ENCODE measurements at regions not wholly inside any gene's neighbourhood (a gene's known extent, or its start where the extent isn't known, plus 50 kb on each side); places are given as distances from the start of the nearest gene placed in this dataset.

GRCh38 chr2:41903474-41904135 lies 144.2 kb upstream of the PKDCC start:
- no peak overlapping the region for H3K27ac ChIP-seq
- TF ChIP-seq ZFX (IDR thresholded peaks at IDR 0.05), result no peak
- no peak for TF ChIP-seq CTCF (conservative IDR thresholded peaks at IDR 0.05)

DNA sequence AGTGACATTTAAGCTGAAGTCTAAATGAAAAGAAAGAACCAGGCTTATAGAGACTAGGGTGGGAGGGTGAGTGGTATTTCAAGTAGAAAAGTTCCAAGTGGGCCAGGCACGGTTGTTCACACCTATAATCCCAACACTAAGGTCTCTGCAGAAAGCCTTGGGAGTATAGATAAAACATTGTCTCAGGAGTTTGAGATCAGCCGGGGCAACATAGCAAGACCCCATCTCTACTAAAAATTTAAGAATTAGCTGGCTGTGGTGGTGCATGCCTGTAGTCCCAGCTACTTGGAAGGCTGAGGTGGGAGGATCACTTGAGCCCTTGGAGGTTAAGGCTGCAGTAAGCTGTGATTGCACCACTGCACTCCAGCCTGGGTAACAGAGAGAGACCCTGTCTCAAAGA lies 143.4 kb upstream of the PKDCC start:
- no peak overlapping the region for H3K27ac ChIP-seq
- TF ChIP-seq CTCF (conservative IDR thresholded peaks at IDR 0.05), result no peak
- no peak for TF ChIP-seq ZFX (IDR thresholded peaks at IDR 0.05)

DNA sequence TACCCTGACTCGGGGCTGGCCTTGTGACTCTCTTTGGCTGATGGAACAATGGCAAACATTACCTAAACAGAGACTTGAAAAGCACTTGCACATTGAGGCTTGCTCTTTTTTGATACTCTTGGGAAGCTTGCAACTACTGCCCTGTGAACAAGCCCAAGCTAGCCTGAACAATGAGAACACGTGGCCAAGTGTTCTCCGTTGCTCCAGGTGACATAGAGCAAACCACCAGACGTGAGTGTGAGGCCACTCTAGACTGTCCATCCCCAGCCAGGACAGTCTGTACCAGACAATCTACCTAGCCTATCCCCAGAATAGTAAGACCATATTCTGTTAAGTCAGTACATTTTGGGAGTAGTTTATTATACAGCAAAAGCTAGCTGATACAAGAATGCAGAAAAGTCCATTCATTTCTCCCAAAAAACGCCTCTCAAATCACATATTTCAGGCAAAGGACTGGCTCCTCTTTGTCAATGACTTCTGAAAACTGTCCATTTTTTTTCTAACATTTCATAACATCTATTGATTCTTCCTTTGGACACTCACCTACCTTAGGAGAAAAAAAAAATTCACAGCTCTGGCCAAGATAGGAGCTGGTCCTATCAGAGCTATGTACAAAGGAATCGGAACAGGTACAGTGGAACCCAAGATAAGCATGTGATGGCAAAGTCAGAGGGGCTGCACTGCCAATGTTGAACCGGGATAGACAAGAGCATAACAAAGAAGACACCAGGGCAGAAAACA lies 142.1 kb upstream of the PKDCC start:
- no peak overlapping the region for H3K27ac ChIP-seq
- TF ChIP-seq ZFX (IDR thresholded peaks at IDR 0.05), result no peak
- no peak for TF ChIP-seq CTCF (conservative IDR thresholded peaks at IDR 0.05)

DNA sequence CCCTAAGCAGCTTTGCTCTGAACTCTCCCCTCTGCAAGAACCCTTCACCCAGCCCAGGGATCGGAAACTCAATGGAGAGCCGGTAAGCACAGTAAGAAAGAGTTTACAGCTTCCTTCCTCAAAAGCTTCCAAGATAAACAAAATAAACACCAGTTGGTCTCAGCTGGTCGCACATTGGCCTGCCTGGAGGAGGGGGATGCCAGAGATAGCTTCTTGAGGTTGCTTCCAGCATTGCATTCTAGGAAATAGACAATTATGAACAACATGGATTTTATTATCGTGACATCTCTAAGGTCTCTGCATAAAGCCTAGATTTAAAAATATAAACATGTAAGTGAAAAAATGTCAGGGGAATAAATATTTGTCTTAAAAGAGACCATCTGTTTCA lies 141.5 kb upstream of the PKDCC start:
- TF ChIP-seq CTCF (conservative IDR thresholded peaks at IDR 0.05), result no peak
- TF ChIP-seq ZFX (IDR thresholded peaks at IDR 0.05), result no peak
- no peak overlapping the region for H3K27ac ChIP-seq

DNA sequence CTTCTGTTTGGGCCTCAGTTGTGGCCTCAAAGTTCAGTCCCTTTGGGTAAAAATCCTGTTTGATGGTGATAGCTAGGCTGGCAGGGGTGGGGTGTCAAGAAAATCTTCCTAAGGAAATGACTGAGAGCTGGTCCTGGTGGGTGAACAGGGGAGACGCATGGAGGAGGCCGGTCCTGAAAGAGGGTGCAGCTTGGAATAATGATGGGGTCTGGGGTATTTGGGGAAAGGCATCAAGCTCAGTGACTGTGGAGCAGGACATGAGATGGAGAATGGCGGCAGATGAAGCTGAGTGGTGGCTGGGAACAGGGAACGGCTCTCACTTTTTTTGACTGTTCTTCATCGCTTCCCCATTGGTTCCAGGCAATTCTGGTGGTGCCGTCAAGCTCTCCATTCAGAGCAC lies 140.7 kb upstream of the PKDCC start:
- TF ChIP-seq ZFX (IDR thresholded peaks at IDR 0.05) (no peak), CTCF (conservative IDR thresholded peaks at IDR 0.05) (no peak)
- H3K27ac ChIP-seq, result no peak overlapping the region

- no peak overlapping the region for H3K27ac ChIP-seq
- no peak for TF ChIP-seq CTCF (conservative IDR thresholded peaks at IDR 0.05)
- no peak for TF ChIP-seq ZFX (IDR thresholded peaks at IDR 0.05)
Observed at GRCh38 chr2:41907771-41908207, 140.0 kb upstream of the PKDCC start.

DNA sequence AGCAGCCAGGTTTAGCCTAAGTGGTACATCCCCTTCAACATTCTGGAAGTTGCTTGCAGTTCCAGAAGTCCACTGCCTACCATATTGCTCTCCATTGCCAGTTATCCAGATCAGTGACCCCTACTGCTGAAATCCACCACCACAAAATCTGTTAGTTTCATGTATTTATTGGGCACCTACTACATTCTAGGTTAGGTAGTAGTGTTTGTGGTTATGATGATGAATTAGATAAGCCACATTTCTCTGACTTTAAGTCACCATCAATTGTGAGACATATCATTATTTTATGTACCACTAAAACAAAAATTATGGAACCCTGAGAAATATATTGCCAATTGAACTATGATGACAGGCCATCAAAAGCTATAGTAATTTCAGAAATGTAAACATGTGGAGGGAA lies 139.5 kb upstream of the PKDCC start:
- TF ChIP-seq ZFX (IDR thresholded peaks at IDR 0.05) (no peak), CTCF (conservative IDR thresholded peaks at IDR 0.05) (no peak)
- H3K27ac ChIP-seq, result no peak overlapping the region
